ENCODE measurements at regions not wholly inside any gene's neighbourhood (a gene's known extent, or its start where the extent isn't known, plus 50 kb on each side); places are given as distances from the start of the nearest gene placed in this dataset.

GRCh38 chr13:84487752-84488151 is 605.5 kb upstream of the SLITRK1 start:
- TF ChIP-seq EZH2 (IDR thresholded peaks at IDR 0.05) = no peak
- TF ChIP-seq CTCF (IDR thresholded peaks at IDR 0.05) = no peak
